Gastroesophageal sphincter (tissue), 4 donors: ENCODE measurements at regions not wholly inside any gene's neighbourhood (a gene's known extent, or its start where the extent isn't known, plus 50 kb on each side); places are given as distances from the start of the nearest gene placed in this dataset.

ENCODE experiments used
- ATAC-seq: fragments of 150-250 bp; one replicate; pipeline ENCODE4 v1.9.1; 2016; ENCODE audit warnings: mild to moderate bottlenecking, moderate library complexity
- H3K27ac ChIP-seq, 4 donors: fragments of 200-600 bp; sonication (generic) in 3 of 4; 1 replicate in 3 of 4; 2 replicates in 1 of 4; pipeline ENCODE4 v1.5.1; 2016 to 2019
- H3K27me3 ChIP-seq: fragments of 200-600 bp; sonication (generic); one replicate; pipeline ENCODE4 v1.5.1; 2019
- H3K36me3 ChIP-seq, 2 donors: fragments of 200-600 bp; sonication (generic); one replicate each; pipeline ENCODE4 v1.5.1; 2019; ENCODE audit warnings: control low read depth in 1 of 2
- H3K4me1 ChIP-seq, 3 donors: fragments of 200-600 bp; sonication (generic); 1 replicate in 2 of 3; 2 replicates in 1 of 3; pipeline ENCODE4 v1.5.1; 2016 to 2019; ENCODE audit warnings: control low read depth in 2 of 3
- H3K4me3 ChIP-seq, 2 donors: fragments of 200-600 bp; sonication (generic); one replicate each; pipeline ENCODE4 v1.5.1; 2019; ENCODE audit warnings: mild to moderate bottlenecking in 1 of 2, moderate library complexity in 1 of 2
- H3K9me3 ChIP-seq, 3 donors: fragments of 200-600 bp; sonication (generic); one replicate each; pipeline ENCODE4 v1.5.1; 2017 to 2019; ENCODE audit warnings: control low read depth in 2 of 3
- CTCF ChIP-seq, 4 experiments: fragments of 200-600 bp in 2 of 4; fragments of 450-650 bp in 2 of 4; sonication (generic) in 1 of 4; IDR thresholded peaks; one replicate each; pipeline ENCODE4 v1.5.1; 2017 to 2019; ENCODE audit warnings: antibody characterized with exemption in 4 of 4, mild to moderate bottlenecking in 2 of 4, moderate library complexity in 2 of 4
- EP300 ChIP-seq: sonication (generic); formaldehyde crosslinking; IDR thresholded peaks from one replicate; pipeline ENCODE4 v1.6.1; 2017; ENCODE audit warnings: antibody characterized with exemption, mild to moderate bottlenecking
- POLR2A ChIP-seq, 2 donors: fragments of 450-650 bp; IDR thresholded peaks; one replicate each; pipeline ENCODE4 v1.6.1; 2017; ENCODE audit warnings: antibody characterized with exemption in 2 of 2, mild to moderate bottlenecking in 2 of 2, moderate library complexity in 1 of 2
- POLR2AphosphoS5 ChIP-seq: sonication (generic); formaldehyde crosslinking; IDR thresholded peaks from one replicate; pipeline ENCODE4 v1.6.1; 2017; ENCODE audit warnings: antibody characterized with exemption
- WGBS, 2 donors: methylation state at CpG; one replicate each; pipeline ENCODE4 v1.1.5; 2018; ENCODE audit warnings: low coverage in 1 of 2; 5-methylcytosine and 5-hydroxymethylcytosine counted together

- 73 to 80% methylated on average over 1 of the region's 1 CpG for WGBS, 2 donors
- ATAC-seq, result no peak
Measured at GRCh38 chr17:59501690-59502089, 63.7 kb upstream of the DHX40 start.

GRCh38 chr17:59502800-59503199, 62.6 kb upstream of the DHX40 start:
- Histone ChIP-seq H3K36me3 (no peaks in the 10 kb centered on the region), H3K4me3 (no peak overlapping the region), H3K27me3 (no peaks in the 10 kb centered on the region), H3K9me3 (no peaks in the 10 kb centered on the region), H3K27ac (no peak overlapping the region), H3K4me1 (peaks cover 0 to 26% (median 4%) of the 10 kb centered on the region in 3 donors)
- TF ChIP-seq CTCF (IDR thresholded peaks at IDR 0.05) (no peak), POLR2A (IDR thresholded peaks at IDR 0.05) (no peak), POLR2AphosphoS5 (no peak)
- ATAC-seq, result no peak

More at GRCh38 chr17:59501690-59502089, 63.7 kb upstream of the DHX40 start:
- H3K4me3 ChIP-seq, result no peak overlapping the region
- H3K27me3 ChIP-seq, result no peaks in the 10 kb centered on the region
- H3K27ac ChIP-seq, result no peak overlapping the region
- H3K9me3 ChIP-seq, result no peaks in the 10 kb centered on the region
- peaks cover 0 to 22% (median 6%) of the 10 kb centered on the region in 3 donors for H3K4me1 ChIP-seq
- no peaks in the 10 kb centered on the region for H3K36me3 ChIP-seq
- TF ChIP-seq EP300 (no peak), POLR2A (IDR thresholded peaks at IDR 0.05) (no peak), CTCF (IDR thresholded peaks at IDR 0.05) (no peak), POLR2AphosphoS5 (no peak)

- TF ChIP-seq POLR2A (IDR thresholded peaks at IDR 0.05) (no peak), EP300 (no peak), POLR2AphosphoS5 (no peak), CTCF (IDR thresholded peaks at IDR 0.05) (no peak)
- Histone ChIP-seq H3K27me3 (no peaks in the 10 kb centered on the region), H3K36me3 (no peaks in the 10 kb centered on the region), H3K27ac (no peak overlapping the region), H3K4me3 (no peak overlapping the region), H3K4me1 (peaks cover 0 to 19% (median 2%) of the 10 kb centered on the region in 3 donors), H3K9me3 (no peaks in the 10 kb centered on the region)
- 13 to 35% methylated on average over 2 to 3 of the region's 3 CpGs for WGBS, 2 donors
- ATAC-seq, result no peak
Measured at GRCh38 chr17:59503500-59503899, 61.9 kb upstream of the DHX40 start.

GRCh38 chr17:59504821-59505220, 60.6 kb upstream of the DHX40 start:
- TF ChIP-seq CTCF (IDR thresholded peaks at IDR 0.05), result no peak
- TF ChIP-seq POLR2A (IDR thresholded peaks at IDR 0.05), result no peak
- no peak for TF ChIP-seq EP300
- no peak for TF ChIP-seq POLR2AphosphoS5
- 90 to 94% methylated on average over 2 to 4 of the region's 4 CpGs for WGBS, 2 donors

GRCh38 chr17:59505610-59506276, 59.7 kb upstream of the DHX40 start:
- no peak overlapping the region for H3K27ac ChIP-seq
- 64 to 67% methylated on average over 1 to 4 of the region's 4 CpGs for WGBS, 2 donors
- H3K36me3 ChIP-seq, result no peaks in the 10 kb centered on the region
- no peaks in the 10 kb centered on the region for H3K27me3 ChIP-seq
- no peak for ATAC-seq
- H3K4me3 ChIP-seq, result no peak overlapping the region
- peaks cover 0 to 13% (median 0%) of the 10 kb centered on the region in 3 donors for H3K4me1 ChIP-seq
- TF ChIP-seq POLR2A (IDR thresholded peaks at IDR 0.05), result no peak
- no peak for TF ChIP-seq EP300
- no peak for TF ChIP-seq CTCF (IDR thresholded peaks at IDR 0.05)
- no peak for TF ChIP-seq POLR2AphosphoS5
- no peaks in the 10 kb centered on the region for H3K9me3 ChIP-seq

More at GRCh38 chr17:59504821-59505220, 60.6 kb upstream of the DHX40 start:
- Histone ChIP-seq H3K36me3 (no peaks in the 10 kb centered on the region), H3K9me3 (no peaks in the 10 kb centered on the region), H3K27me3 (no peaks in the 10 kb centered on the region), H3K4me3 (no peak overlapping the region), H3K4me1 (peaks cover 0 to 13% (median 0%) of the 10 kb centered on the region in 3 donors), H3K27ac (no peak overlapping the region)
- ATAC-seq, result peak; percentile 28
